D721Med (cell line): ENCODE measurements at regions not wholly inside any gene's neighbourhood (a gene's known extent, or its start where the extent isn't known, plus 50 kb on each side); places are given as distances from the start of the nearest gene placed in this dataset.

Experiments used
- DNase-seq: peaks from one replicate; pipeline ENCODE4 v3.0.0; 2011; ENCODE audit warnings: low spot score; ENCODE audit not compliant: insufficient read length
- FAIRE-seq: peaks from 2 replicates; lab custom pipeline; 2011; peaks lifted over from hg19 to GRCh38; lab: Jason Lieb, UNC
- TF ChIP-seq, protein P1 (sequence below): IDR thresholded peaks from 2 replicates; pipeline ENCODE4 v1.5.1; 2012; ENCODE audit warnings: mild to moderate bottlenecking, control low read depth; ENCODE audit not compliant: insufficient read depth; ENCODE audit errors: missing control alignments

DNA sequence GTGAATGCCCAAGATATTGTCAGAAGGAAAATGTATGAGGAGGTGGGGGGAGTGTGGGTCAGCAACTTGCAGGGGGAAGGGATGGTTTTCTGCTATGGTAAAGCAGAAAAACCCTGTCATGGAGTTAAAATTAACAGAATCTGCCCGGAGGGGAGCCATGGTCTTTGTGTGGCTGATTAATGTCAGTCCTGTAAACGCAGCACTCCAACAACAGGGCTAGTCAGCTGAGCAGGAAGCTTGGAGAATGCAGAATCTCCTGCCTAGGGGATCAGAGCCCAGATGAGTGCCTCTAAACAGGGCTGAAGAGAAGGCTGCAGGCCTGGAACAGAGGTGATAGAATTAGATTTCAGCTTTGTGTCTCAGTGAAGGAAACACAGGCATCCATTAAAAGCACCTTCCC, 140.9 kb upstream of the MTNR1B start:
- TF ChIP-seq, protein P1, sequence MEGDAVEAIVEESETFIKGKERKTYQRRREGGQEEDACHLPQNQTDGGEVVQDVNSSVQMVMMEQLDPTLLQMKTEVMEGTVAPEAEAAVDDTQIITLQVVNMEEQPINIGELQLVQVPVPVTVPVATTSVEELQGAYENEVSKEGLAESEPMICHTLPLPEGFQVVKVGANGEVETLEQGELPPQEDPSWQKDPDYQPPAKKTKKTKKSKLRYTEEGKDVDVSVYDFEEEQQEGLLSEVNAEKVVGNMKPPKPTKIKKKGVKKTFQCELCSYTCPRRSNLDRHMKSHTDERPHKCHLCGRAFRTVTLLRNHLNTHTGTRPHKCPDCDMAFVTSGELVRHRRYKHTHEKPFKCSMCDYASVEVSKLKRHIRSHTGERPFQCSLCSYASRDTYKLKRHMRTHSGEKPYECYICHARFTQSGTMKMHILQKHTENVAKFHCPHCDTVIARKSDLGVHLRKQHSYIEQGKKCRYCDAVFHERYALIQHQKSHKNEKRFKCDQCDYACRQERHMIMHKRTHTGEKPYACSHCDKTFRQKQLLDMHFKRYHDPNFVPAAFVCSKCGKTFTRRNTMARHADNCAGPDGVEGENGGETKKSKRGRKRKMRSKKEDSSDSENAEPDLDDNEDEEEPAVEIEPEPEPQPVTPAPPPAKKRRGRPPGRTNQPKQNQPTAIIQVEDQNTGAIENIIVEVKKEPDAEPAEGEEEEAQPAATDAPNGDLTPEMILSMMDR = no peak
- DNase-seq = no peak
- no peak for FAIRE-seq

DNA sequence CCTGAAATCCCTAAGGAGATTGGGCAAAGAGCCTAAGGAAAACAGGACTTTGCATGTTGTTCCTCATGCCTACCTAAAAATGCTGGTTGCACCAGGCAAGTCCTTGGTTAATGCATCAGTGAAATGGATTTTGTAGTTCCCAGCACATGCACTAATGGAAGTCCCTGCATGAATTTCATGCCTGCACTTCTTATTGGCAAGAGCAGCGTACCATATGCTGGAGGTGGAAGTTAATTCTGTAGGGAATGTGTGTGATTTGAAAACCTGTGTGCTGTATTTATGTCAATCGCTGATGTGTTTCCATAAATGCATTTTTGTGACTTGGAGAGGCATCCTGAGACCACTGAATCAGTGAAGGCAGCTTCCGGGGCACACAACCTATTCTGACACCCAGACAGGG, 140.3 kb upstream of the MTNR1B start:
- TF ChIP-seq, protein P1 = no peak
- FAIRE-seq = no peak
- DNase-seq = no peak

DNA sequence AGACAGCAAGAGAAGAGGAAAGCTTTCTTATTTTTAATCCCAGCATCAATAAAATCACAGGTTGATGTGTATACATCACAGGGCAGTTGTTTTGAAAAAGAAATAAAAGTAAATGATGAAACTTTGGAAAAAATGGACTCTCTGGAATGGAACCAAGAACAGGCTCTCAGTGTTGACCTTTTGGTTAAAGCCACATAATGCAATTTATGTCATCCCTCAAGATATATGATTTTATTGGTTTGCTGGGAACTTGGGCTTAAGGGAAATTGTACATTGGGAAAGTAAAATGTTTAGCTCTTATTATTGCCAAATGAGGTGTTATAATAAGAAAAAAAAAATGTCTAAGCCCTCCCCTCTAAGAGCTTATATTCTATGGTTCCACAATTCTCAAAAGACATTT, 139.8 kb upstream of the MTNR1B start:
- FAIRE-seq = no peak
- TF ChIP-seq, protein P1 = no peak
- DNase-seq = no peak

DNA sequence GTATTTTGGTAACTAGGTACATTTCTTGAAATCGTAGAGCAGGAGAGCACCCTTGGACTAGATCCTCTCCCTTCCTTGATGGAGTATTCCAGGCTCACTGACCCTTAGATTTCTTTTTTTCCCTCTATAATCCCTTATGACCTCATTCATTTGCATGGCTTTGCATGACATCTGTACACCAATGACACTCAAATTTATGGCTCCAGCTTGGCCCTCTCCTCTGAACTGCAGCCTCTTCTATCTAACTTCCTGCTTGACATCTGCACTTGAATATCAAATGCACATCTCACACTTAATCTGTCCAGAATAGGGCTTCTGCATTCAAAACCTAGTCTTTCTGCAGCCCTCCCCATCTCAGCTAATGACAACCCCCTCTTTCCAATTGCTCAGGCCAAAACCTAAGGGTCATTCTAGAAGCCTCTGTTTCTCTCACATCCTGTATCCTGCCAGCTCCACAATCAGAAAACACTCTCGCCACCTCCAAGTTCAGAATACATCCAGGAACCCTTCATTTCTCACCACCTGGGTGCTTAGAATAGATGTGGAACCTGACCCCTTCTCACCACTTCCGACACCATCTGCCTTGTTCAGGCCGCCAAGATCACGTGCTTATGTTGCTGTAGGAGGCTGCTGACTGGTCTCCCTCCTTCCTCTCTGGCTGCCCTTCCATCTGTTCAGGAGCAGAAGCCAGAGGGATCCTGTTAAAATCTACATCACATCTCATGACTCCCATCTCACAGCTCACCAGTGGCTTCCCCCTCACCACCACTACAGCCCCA, 138.9 kb upstream of the MTNR1B start:
- DNase-seq = no peak
- TF ChIP-seq, protein P1 = no peak
- no peak for FAIRE-seq

DNA sequence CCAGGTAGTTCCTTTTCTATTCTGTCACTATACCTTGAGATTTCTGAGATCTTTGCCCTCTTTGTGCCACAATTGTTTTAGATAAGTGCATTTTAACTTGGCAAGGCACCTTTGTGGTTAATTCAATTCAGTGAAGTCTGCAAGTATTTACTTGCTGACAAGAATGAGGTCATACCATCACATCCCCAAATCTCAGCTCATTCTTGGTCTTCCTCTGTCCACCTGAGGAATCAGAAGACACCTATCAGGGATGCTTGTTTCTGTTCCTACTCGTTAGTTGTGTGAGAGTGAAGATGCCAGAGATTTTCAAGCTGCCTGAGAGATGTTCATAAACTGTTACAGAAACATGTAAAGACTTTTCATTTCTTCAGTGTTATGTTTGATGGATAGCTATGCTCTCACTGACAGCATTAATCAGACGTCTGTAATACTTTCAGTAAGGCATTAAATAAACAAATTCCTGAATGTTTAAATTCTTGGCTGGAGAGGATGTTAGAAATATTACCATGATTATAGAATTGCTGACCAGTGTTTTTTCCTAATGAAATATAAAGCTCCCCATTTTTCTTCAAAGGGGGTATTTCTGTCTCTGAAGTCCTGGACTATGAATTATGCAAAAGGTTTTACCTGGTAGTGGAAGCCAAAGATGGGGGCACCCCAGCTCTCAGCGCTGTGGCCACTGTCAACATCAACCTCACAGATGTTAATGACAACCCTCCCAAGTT, 135.0 kb upstream of the MTNR1B start:
- DNase-seq = no peak
- FAIRE-seq = no peak
- TF ChIP-seq, protein P1 = no peak

DNA sequence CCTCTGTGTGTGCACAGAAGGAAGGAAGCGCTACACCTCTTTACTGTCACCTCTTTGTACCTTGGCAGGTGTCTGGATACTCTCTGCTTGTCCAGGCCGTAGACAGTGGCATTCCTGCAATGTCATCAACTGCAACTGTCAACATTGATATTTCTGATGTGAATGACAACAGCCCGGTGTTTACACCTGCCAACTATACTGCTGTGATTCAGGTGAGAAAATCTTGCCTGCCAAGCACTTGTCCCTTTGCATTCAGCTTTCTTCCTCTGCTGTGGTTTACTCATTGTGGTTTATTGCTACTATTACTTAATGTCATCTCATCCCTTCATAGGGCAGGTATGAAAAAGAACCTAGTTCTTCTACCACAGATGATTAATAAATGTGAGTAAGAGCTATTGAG, 131.9 kb upstream of the MTNR1B start:
- TF ChIP-seq, protein P1 = no peak
- DNase-seq (no peak), FAIRE-seq (no peak)
